Osteoblast (primary cell): ENCODE measurements at regions not wholly inside any gene's neighbourhood (a gene's known extent, or its start where the extent isn't known, plus 50 kb on each side); places are given as distances from the start of the nearest gene placed in this dataset.

ENCODE experiments used
- DNase-seq: peaks from one replicate; pipeline ENCODE4 v3.0.0; 2011; ENCODE audit warnings: low spot score, mixed read lengths; ENCODE audit not compliant: insufficient read length; ENCODE audit errors: missing footprints
- H2AFZ ChIP-seq: 2 replicates; pipeline ENCODE4 v1.6.0; 2011; ENCODE audit warnings: mild to moderate bottlenecking, low read length
- H3K27ac ChIP-seq: 2 replicates; pipeline ENCODE4 v1.5.1; 2011; ENCODE audit warnings: mild to moderate bottlenecking, low read depth, low read length, moderate library complexity
- H3K27me3 ChIP-seq: 2 replicates; pipeline ENCODE4 v1.6.0; 2012; ENCODE audit warnings: mild to moderate bottlenecking, control low read depth, inconsistent platforms, low read length, moderate library complexity; ENCODE audit not compliant: insufficient read depth
- H3K36me3 ChIP-seq: 2 replicates; pipeline ENCODE4 v1.5.1; 2011; ENCODE audit warnings: mild to moderate bottlenecking, low read length, control low read depth, moderate library complexity; ENCODE audit not compliant: insufficient read depth
- H3K4me1 ChIP-seq: 2 replicates; pipeline ENCODE4 v1.5.1; 2011; ENCODE audit warnings: mild to moderate bottlenecking, low read length, control low read depth, moderate library complexity; ENCODE audit not compliant: insufficient read depth
- H3K4me2 ChIP-seq: 2 replicates; pipeline ENCODE4 v1.6.0; 2011; ENCODE audit warnings: mild to moderate bottlenecking, low read length; ENCODE audit not compliant: insufficient read depth
- H3K4me3 ChIP-seq: fragments of 200-600 bp; sonication (generic); 3 replicates; pipeline ENCODE4 v1.5.1; 2012; ENCODE audit warnings: mild to moderate bottlenecking, low read length, inconsistent platforms; ENCODE audit not compliant: insufficient read depth
- H3K79me2 ChIP-seq: 2 replicates; pipeline ENCODE4 v1.6.0; 2012; ENCODE audit warnings: mild to moderate bottlenecking, low read length, control low read depth, inconsistent platforms; ENCODE audit not compliant: insufficient read depth
- H3K9me3 ChIP-seq: 2 replicates; pipeline ENCODE4 v1.5.1; 2011; ENCODE audit warnings: low read depth, low read length, control low read depth
- H4K20me1 ChIP-seq: 2 replicates; pipeline ENCODE4 v1.6.0; 2012; ENCODE audit warnings: mild to moderate bottlenecking, low read length, control low read depth; ENCODE audit not compliant: insufficient read depth
- CTCF ChIP-seq: IDR thresholded peaks from 2 replicates; pipeline ENCODE4 v1.5.1; 2011; ENCODE audit warnings: mild to moderate bottlenecking, low read depth, low read length, moderate library complexity; ENCODE audit errors: extremely low read depth

DNA sequence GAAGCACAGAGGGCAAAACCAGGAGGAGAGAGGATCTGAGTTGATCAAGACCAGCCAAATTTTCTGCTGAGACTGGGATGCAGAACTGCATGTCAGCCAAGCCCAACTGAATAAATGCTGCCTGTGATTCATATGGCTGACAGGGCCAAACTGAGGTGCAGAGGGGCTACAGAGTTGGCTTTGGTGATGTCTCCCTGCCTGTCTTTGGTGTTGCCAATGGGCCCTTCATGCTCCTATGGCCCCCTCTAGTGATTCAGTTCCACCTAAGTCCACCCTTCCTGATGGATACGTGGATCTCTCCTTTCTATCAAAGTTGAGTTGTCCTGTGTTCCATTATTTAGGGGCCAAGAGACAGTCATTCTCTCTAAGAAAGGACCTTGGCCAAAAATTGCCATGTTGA, 163.6 kb upstream of the TLE4 start:
- Histone ChIP-seq H3K9me3 (no peaks in the 10 kb centered on the region), H2AFZ (no peak overlapping the region), H3K27me3 (no peaks in the 10 kb centered on the region), H3K36me3 (no peaks in the 10 kb centered on the region), H3K4me3 (no peak overlapping the region), H4K20me1 (no peaks in the 10 kb centered on the region), H3K4me2 (no peak overlapping the region), H3K79me2 (no peaks in the 10 kb centered on the region), H3K27ac (no peak overlapping the region), H3K4me1 (no peaks in the 10 kb centered on the region)
- no peak for DNase-seq
- TF ChIP-seq CTCF, result no peak

DNA sequence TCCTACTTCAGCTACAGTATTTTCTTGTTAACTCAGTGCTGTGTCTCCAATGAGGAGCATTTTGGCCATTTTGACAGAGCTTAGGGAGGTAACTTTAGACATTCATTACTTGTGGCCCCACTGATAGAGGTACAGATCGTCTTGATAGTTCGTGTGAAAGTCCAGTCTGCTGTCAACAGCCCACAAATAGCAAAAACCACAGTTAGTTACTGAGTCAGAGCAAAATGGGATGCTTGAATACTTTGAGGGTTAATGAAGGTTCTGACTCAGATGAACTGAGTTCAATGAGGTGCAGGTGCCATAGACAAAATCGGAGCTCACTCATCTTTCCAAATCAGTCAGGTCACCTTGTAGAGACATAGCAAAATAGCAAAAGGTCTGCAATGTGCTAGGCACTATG, 163.1 kb upstream of the TLE4 start:
- H3K36me3 ChIP-seq, result no peaks in the 10 kb centered on the region
- DNase-seq, result peak; percentile 48
- no peak overlapping the region for H2AFZ ChIP-seq
- H3K4me3 ChIP-seq, result no peak overlapping the region
- H4K20me1 ChIP-seq, result no peaks in the 10 kb centered on the region
- TF ChIP-seq CTCF, result no peak
- H3K4me2 ChIP-seq, result no peak overlapping the region
- no peaks in the 10 kb centered on the region for H3K9me3 ChIP-seq
- H3K27me3 ChIP-seq, result no peaks in the 10 kb centered on the region
- no peak overlapping the region for H3K27ac ChIP-seq
- H3K79me2 ChIP-seq, result no peaks in the 10 kb centered on the region
- H3K4me1 ChIP-seq, result no peaks in the 10 kb centered on the region

DNA sequence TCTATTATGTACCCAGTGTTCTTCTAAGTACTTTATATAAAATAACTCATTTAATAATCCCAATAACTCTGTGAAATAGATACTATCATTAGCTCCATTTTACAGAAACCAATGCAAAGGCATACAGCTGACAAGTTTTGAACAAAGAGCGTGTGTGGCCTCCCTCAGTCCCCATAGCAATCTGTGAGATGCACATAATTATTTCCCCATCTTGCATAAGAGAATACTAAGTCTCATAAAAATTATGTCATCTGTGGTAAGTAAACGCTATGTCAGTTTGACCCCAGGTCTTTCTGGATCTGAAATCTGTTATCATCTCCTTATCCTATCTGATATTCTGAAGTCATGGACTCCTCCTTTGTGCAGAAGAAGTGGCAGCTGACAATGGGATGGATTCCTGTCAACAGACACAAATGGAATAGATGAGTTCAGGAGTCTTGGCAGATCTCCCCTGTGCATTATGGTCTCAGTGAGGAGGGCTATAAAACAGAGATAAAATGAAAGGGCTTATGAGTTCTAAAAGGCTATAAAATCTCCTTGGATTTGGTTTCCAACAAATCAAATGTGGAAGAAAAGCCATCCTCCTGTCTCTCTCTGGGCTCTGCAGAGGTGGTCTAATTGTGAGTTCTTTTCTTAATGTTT, 162.5 kb upstream of the TLE4 start:
- DNase-seq, result no peak
- H3K4me3 ChIP-seq, result no peak overlapping the region

GRCh38 chr9:79425840-79426239, 145.9 kb upstream of the TLE4 start:
- H2AFZ ChIP-seq, result no peak overlapping the region
- H3K4me2 ChIP-seq, result no peak overlapping the region

More for the DNA sequence above, 162.5 kb upstream of the TLE4 start:
- no peaks in the 10 kb centered on the region for H3K27me3 ChIP-seq
- no peak overlapping the region for H3K27ac ChIP-seq
- H3K79me2 ChIP-seq, result no peaks in the 10 kb centered on the region
- no peaks in the 10 kb centered on the region for H4K20me1 ChIP-seq
- no peak for TF ChIP-seq CTCF
- H3K9me3 ChIP-seq, result no peaks in the 10 kb centered on the region
- no peak overlapping the region for H3K4me2 ChIP-seq
- H3K36me3 ChIP-seq, result no peaks in the 10 kb centered on the region
- no peaks in the 10 kb centered on the region for H3K4me1 ChIP-seq
- no peak overlapping the region for H2AFZ ChIP-seq

More at GRCh38 chr9:79425840-79426239, 145.9 kb upstream of the TLE4 start:
- no peak overlapping the region for H3K4me3 ChIP-seq
- H3K36me3 ChIP-seq, result no peaks in the 10 kb centered on the region
- no peak for TF ChIP-seq CTCF
- no peak overlapping the region for H3K27ac ChIP-seq
- no peaks in the 10 kb centered on the region for H3K4me1 ChIP-seq
- no peaks in the 10 kb centered on the region for H3K79me2 ChIP-seq
- no peaks in the 10 kb centered on the region for H3K9me3 ChIP-seq
- DNase-seq, result no peak
- H3K27me3 ChIP-seq, result no peaks in the 10 kb centered on the region
- H4K20me1 ChIP-seq, result no peaks in the 10 kb centered on the region
